MM.1S (cell line): ENCODE measurements at regions not wholly inside any gene's neighbourhood (a gene's known extent, or its start where the extent isn't known, plus 50 kb on each side); places are given as distances from the start of the nearest gene placed in this dataset.

ENCODE experiments used
- DNase-seq: peaks from one replicate; pipeline ENCODE4 v3.0.0-alpha.2; 2015
- H2AFZ ChIP-seq: fragments of 300-600 bp; sonication (generic); 2 replicates; pipeline ENCODE4 v1.6.0; 2016; ENCODE audit warnings: antibody characterized with exemption, low read length
- H3F3A ChIP-seq: fragments of 300-600 bp; sonication (generic); 2 replicates; pipeline ENCODE4 v1.6.1; 2016; ENCODE audit warnings: mild to moderate bottlenecking, antibody characterized with exemption, low read length, moderate library complexity, mixed read lengths; ENCODE audit not compliant: insufficient read depth
- H3K27ac ChIP-seq: fragments of 300-600 bp; sonication (generic); 2 replicates; pipeline ENCODE4 v1.5.1; 2016; ENCODE audit warnings: mild to moderate bottlenecking, low read length
- H3K27me3 ChIP-seq: fragments of 300-600 bp; sonication (generic); replicated peaks from 2 replicates; pipeline ENCODE4 v1.6.0; 2016; ENCODE audit warnings: low read length; ENCODE audit not compliant: insufficient read depth
- H3K36me3 ChIP-seq: fragments of 300-600 bp; sonication (generic); replicated peaks from 2 replicates; pipeline ENCODE4 v1.6.1; 2016; ENCODE audit warnings: mild to moderate bottlenecking, low read length, mixed read lengths; ENCODE audit not compliant: insufficient read depth
- H3K4me1 ChIP-seq: fragments of 300-600 bp; sonication (generic); 2 replicates; pipeline ENCODE4 v1.6.1; 2016; ENCODE audit warnings: low read length, mixed read lengths
- H3K4me2 ChIP-seq: fragments of 300-600 bp; sonication (generic); 2 replicates; pipeline ENCODE4 v1.6.0; 2016; ENCODE audit warnings: low read depth, low read length
- H3K4me3 ChIP-seq: fragments of 300-600 bp; sonication (generic); 2 replicates; pipeline ENCODE4 v1.5.1; 2016; ENCODE audit warnings: low read length, mixed read lengths
- H3K79me2 ChIP-seq: fragments of 300-600 bp; sonication (generic); 2 replicates; pipeline ENCODE4 v1.6.1; 2016; ENCODE audit warnings: mixed run types, low read length, mixed read lengths
- H3K9ac ChIP-seq: fragments of 300-600 bp; sonication (generic); 2 replicates; pipeline ENCODE4 v1.6.1; 2016; ENCODE audit warnings: low read length, mixed read lengths
- H3K9me2 ChIP-seq: fragments of 300-600 bp; sonication (generic); replicated peaks from 2 replicates; pipeline ENCODE4 v1.6.1; 2016; ENCODE audit warnings: mild to moderate bottlenecking, low read length, mixed read lengths; ENCODE audit not compliant: insufficient read depth
- H3K9me3 ChIP-seq: fragments of 300-600 bp; sonication (generic); replicated peaks from 2 replicates; pipeline ENCODE4 v1.6.1; 2016; ENCODE audit warnings: mild to moderate bottlenecking, low read length, mixed read lengths; ENCODE audit not compliant: insufficient read depth
- H4K20me1 ChIP-seq: fragments of 300-600 bp; sonication (generic); 2 replicates; pipeline ENCODE4 v1.6.1; 2016; ENCODE audit warnings: mild to moderate bottlenecking, low read length, moderate library complexity, mixed read lengths; ENCODE audit not compliant: insufficient read depth
- EZH2 ChIP-seq: fragments of 300-600 bp; sonication (generic); optimal IDR thresholded peaks from 2 replicates; pipeline ENCODE3; 2017; ENCODE audit warnings: low read depth, mild to moderate bottlenecking, antibody characterized with exemption, low read length, mixed read lengths
- EZH2phosphoT487 ChIP-seq: fragments of 300-600 bp; sonication (generic); IDR thresholded peaks from 2 replicates; pipeline ENCODE4 v1.6.1; 2018; ENCODE audit warnings: antibody characterized with exemption, low read length
- TF ChIP-seq, protein P1 (sequence below): fragments of 300-600 bp; sonication (generic); IDR thresholded peaks from 2 replicates; pipeline ENCODE4 v1.5.1; 2016; ENCODE audit warnings: antibody characterized with exemption, low read length, mixed read lengths

DNA sequence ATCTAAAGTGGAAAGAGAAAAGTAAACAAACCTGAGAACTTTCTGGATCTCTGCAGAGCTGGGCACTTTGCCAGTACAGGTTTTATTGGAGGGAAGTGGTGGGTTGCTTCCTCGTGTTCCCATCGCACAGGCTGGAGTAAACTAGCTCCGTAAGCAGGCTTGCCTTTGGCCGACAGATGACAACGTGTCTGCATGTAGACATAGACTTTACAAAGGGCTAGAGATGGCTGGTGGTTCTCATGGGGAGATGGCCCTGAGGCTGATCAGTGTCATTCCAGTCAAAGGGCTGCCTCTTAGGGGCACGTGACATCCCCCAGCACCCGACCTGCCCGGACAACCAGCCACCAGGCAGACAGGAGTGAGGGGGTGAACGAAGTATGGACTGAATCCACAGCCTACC lies 98.8 kb downstream of the YTHDF1 start:
- H3K9me2 ChIP-seq, result no peaks in the 10 kb centered on the region
- no peak for DNase-seq
- H3K79me2 ChIP-seq, result no peaks in the 10 kb centered on the region
- H3K36me3 ChIP-seq, result no peaks in the 10 kb centered on the region
- no peak overlapping the region for H3K4me3 ChIP-seq
- no peak overlapping the region for H3K27ac ChIP-seq
- H3K4me1 ChIP-seq, result no peaks in the 10 kb centered on the region
- no peak overlapping the region for H2AFZ ChIP-seq
- no peak overlapping the region for H3K9ac ChIP-seq
- no peaks in the 10 kb centered on the region for H3F3A ChIP-seq
- TF ChIP-seq EZH2phosphoT487 (no peak), EZH2 (no peak)
- TF ChIP-seq, protein P1, sequence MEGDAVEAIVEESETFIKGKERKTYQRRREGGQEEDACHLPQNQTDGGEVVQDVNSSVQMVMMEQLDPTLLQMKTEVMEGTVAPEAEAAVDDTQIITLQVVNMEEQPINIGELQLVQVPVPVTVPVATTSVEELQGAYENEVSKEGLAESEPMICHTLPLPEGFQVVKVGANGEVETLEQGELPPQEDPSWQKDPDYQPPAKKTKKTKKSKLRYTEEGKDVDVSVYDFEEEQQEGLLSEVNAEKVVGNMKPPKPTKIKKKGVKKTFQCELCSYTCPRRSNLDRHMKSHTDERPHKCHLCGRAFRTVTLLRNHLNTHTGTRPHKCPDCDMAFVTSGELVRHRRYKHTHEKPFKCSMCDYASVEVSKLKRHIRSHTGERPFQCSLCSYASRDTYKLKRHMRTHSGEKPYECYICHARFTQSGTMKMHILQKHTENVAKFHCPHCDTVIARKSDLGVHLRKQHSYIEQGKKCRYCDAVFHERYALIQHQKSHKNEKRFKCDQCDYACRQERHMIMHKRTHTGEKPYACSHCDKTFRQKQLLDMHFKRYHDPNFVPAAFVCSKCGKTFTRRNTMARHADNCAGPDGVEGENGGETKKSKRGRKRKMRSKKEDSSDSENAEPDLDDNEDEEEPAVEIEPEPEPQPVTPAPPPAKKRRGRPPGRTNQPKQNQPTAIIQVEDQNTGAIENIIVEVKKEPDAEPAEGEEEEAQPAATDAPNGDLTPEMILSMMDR, result no peak
- no peaks in the 10 kb centered on the region for H3K9me3 ChIP-seq
- H4K20me1 ChIP-seq, result no peaks in the 10 kb centered on the region; the same call in 1 of the 2 replicates
- peaks cover 89% of the 10 kb centered on the region for H3K27me3 ChIP-seq
- H3K4me2 ChIP-seq, result no peak overlapping the region

DNA sequence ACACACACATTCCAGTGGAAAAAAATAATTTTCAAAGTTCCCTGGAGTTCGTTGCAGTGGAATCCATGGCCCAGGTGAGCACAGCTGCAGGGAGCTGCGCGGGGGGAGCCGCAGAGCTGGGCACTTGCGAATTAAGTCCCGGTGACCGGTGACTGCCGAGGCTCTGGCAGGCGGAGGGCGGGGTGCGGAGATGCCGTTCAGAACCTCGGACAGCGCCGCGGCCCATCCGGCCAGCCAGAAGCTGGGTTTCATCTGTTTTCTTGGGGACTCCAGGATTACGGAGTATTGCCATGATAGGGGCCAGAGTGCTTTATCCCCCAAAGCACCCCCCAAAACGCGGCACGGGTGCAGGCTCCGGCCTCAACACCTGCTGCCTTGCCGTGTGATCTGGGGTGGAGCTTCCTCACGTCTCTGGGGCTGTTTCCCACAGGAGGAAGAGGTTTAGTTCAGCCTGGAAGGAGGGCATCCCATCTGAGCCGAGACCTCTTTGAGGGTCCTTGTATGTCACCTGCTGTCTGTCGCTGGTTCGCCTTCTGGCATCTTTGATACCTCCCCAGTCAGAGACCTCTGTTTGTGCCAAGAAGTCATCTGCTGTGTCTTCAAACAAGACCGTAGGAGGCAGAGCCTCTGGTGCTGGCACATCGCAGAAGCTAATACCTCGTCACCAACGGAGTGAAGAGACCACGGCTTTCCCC lies 99.4 kb downstream of the YTHDF1 start:
- H3K9me2 ChIP-seq, result no peaks in the 10 kb centered on the region
- no peaks in the 10 kb centered on the region for H3K36me3 ChIP-seq
- H3K9me3 ChIP-seq, result no peaks in the 10 kb centered on the region
- no peak overlapping the region for H3K9ac ChIP-seq
- H3F3A ChIP-seq, result no peaks in the 10 kb centered on the region
- H3K79me2 ChIP-seq, result no peaks in the 10 kb centered on the region
- no peak overlapping the region for H3K27ac ChIP-seq
- H2AFZ ChIP-seq, result no peak overlapping the region
- H4K20me1 ChIP-seq, result no peaks in the 10 kb centered on the region; the same call in 1 of the 2 replicates
- no peak overlapping the region for H3K4me3 ChIP-seq
- H3K4me1 ChIP-seq, result no peaks in the 10 kb centered on the region
- no peak for TF ChIP-seq EZH2phosphoT487
- TF ChIP-seq, protein P1, result no peak
- no peak for TF ChIP-seq EZH2
- no peak for DNase-seq
- no peak overlapping the region for H3K4me2 ChIP-seq
- peaks cover 89% of the 10 kb centered on the region for H3K27me3 ChIP-seq

DNA sequence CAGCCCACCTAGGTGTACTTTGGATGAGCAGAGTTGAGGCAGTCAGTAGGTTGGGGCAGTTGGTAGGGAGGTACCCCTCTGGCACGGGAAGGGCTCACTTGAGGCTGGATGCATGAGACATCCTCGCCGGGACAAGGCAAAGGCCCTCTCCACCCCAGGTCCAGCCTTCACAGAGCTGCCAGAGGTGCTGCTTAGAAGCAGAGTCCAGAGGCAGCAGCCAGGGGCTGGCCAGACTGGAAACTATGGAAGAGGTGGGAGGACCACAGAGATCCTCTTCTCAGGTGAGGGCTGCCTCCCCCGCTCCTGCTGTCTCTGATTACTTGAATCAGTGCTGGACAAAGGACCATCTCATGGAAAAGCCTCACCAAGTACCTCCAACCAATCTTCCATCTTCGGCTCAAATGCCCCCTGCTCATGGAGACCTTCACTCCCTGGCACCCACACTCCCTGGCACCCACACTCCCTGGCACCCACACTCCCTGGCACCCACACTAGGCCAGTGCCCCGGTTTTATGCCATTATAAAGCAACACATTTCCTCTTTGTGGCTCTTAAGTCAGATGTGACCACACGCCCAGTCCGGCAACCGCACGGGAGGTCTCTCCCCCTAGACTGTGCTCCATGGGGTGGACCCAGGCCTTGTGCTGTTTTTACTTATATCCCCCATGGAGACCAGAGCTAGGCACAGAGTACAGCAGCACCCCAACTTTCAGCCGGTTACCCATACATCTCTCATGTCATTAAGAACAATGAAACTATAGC lies 100.1 kb downstream of the YTHDF1 start:
- no peak overlapping the region for H3K4me3 ChIP-seq
- no peak overlapping the region for H3K9ac ChIP-seq
- no peak overlapping the region for H3K4me2 ChIP-seq
- H3K79me2 ChIP-seq, result no peaks in the 10 kb centered on the region
- H3K27ac ChIP-seq, result no peak overlapping the region
- no peaks in the 10 kb centered on the region for H3K9me3 ChIP-seq
- DNase-seq, result no peak
- H3K36me3 ChIP-seq, result no peaks in the 10 kb centered on the region
- TF ChIP-seq EZH2phosphoT487 (no peak), EZH2 (no peak)
- TF ChIP-seq, protein P1, result no peak
- peaks cover 89% of the 10 kb centered on the region for H3K27me3 ChIP-seq
- H3K4me1 ChIP-seq, result no peaks in the 10 kb centered on the region
- H4K20me1 ChIP-seq, result no peaks in the 10 kb centered on the region; the same call in 1 of the 2 replicates
- H3F3A ChIP-seq, result no peaks in the 10 kb centered on the region
- no peaks in the 10 kb centered on the region for H3K9me2 ChIP-seq
- no peak overlapping the region for H2AFZ ChIP-seq
